Fibroblast of lung (primary cell): ENCODE measurements at regions not wholly inside any gene's neighbourhood (a gene's known extent, or its start where the extent isn't known, plus 50 kb on each side); places are given as distances from the start of the nearest gene placed in this dataset.

Experiments
- DNase-seq, 2 donors: peaks; one replicate each; pipeline versions ENCODE4 v3.0.0 to v3.0.0-alpha.2; 2010; ENCODE audit warnings: low read depth in 2 of 2
- H2AFZ ChIP-seq: 2 replicates; pipeline ENCODE4 v1.5.1; 2012; ENCODE audit warnings: low read length, control low read depth, inconsistent platforms
- H3K27ac ChIP-seq: 2 replicates; pipeline ENCODE4 v1.5.1; 2011; ENCODE audit warnings: low read length, control low read depth; ENCODE audit not compliant: insufficient read depth
- H3K27me3 ChIP-seq: 2 replicates; pipeline ENCODE4 v1.5.1; 2011; ENCODE audit warnings: mild to moderate bottlenecking, low read length; ENCODE audit not compliant: control insufficient read depth, insufficient read depth
- H3K36me3 ChIP-seq: 2 replicates; pipeline ENCODE4 v1.5.1; 2011; ENCODE audit warnings: low read length; ENCODE audit not compliant: control insufficient read depth, insufficient read depth
- H3K4me1 ChIP-seq: 2 replicates; pipeline ENCODE4 v1.5.1; 2011; ENCODE audit warnings: low read length; ENCODE audit not compliant: control insufficient read depth, insufficient read depth; ENCODE audit errors: extremely low read depth
- H3K4me2 ChIP-seq: 2 replicates; pipeline ENCODE4 v1.5.1; 2011; ENCODE audit warnings: low read length, control low read depth; ENCODE audit not compliant: insufficient read depth; ENCODE audit errors: extremely low read depth
- H3K4me3 ChIP-seq, 4 experiments: fragments of 200-600 bp in 1 of 4; sonication (generic) in 1 of 4; replicated peaks in 1 of 4; 2 replicates each; pipeline ENCODE4 v1.5.1; 2011 to 2016; ENCODE audit warnings: low read length in 4 of 4, low read depth in 3 of 4, mild to moderate bottlenecking in 3 of 4, control low read depth in 2 of 4, inconsistent platforms in 1 of 4, mixed read lengths in 1 of 4; ENCODE audit not compliant: insufficient read depth in 1 of 4; ENCODE audit errors: control extremely low read depth in 1 of 4
- H3K79me2 ChIP-seq: 2 replicates; pipeline ENCODE4 v1.5.1; 2012; ENCODE audit warnings: mild to moderate bottlenecking, low read length, inconsistent platforms; ENCODE audit not compliant: control insufficient read depth, insufficient read depth
- H3K9ac ChIP-seq: 2 replicates; pipeline ENCODE4 v1.5.1; 2011; ENCODE audit warnings: mild to moderate bottlenecking, low read length, control low read depth; ENCODE audit not compliant: insufficient read depth
- H3K9me3 ChIP-seq: 2 replicates; pipeline ENCODE4 v1.5.1; 2012; ENCODE audit warnings: low read depth, low read length; ENCODE audit not compliant: control insufficient read depth, insufficient read depth
- H4K20me1 ChIP-seq: 2 replicates; pipeline ENCODE4 v1.5.1; 2011; ENCODE audit warnings: low read length; ENCODE audit not compliant: control insufficient read depth, insufficient read depth; ENCODE audit errors: extremely low read depth
- EZH2 ChIP-seq: IDR thresholded peaks from 2 replicates; pipeline ENCODE4 v1.5.1; 2012; ENCODE audit warnings: low read length, control low read depth, mild to moderate bottlenecking; ENCODE audit errors: missing control alignments
- TF ChIP-seq, protein P1 (sequence below), 2 donors: IDR thresholded peaks in 1 of 2; conservative IDR thresholded peaks in 1 of 2; 1 replicate in 1 of 2; 2 replicates in 1 of 2; pipeline ENCODE4 v1.5.1; 2011 to 2012; ENCODE audit warnings: low read length in 2 of 2, control low read depth in 1 of 2, inconsistent platforms in 1 of 2, low read depth in 1 of 2, mild to moderate bottlenecking in 1 of 2

DNA sequence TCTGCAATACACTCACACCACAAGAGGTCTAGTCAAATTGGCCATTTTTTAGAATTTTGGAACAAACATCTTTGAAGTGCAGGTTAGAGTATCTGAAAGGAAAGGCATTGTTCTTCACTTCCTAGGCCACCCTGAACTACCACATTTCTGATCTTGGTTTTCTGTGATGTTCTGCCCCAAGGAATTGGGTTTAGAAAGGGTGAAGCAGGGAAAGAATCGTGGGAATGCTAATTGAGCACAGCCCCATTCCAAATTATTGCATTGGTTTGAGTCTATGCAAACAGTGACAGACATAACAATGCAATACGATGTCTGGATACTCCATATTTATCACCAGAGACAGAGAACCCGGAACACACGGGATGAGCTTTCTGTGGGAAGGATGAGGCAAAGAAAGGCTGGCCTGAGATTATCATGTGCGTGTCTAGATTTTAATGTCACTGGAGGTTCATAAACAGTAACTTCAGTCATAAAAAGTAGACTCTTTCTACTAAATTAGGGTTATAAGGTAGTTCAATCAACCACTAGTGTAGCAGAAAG is 195.3 kb upstream of the BLID start:
- no peak for DNase-seq
- Histone ChIP-seq H3K9me3 (no peaks in the 10 kb centered on the region), H3K27ac (no peak overlapping the region), H3K4me1 (no peaks in the 10 kb centered on the region), H3K36me3 (no peaks in the 10 kb centered on the region), H2AFZ (no peak overlapping the region), H3K4me3 (no peak overlapping the region), H3K9ac (no peak overlapping the region), H3K4me2 (no peak overlapping the region), H4K20me1 (no peaks in the 10 kb centered on the region), H3K79me2 (no peaks in the 10 kb centered on the region), H3K27me3 (peaks cover 2% of the 10 kb centered on the region)
- TF ChIP-seq, protein P1, sequence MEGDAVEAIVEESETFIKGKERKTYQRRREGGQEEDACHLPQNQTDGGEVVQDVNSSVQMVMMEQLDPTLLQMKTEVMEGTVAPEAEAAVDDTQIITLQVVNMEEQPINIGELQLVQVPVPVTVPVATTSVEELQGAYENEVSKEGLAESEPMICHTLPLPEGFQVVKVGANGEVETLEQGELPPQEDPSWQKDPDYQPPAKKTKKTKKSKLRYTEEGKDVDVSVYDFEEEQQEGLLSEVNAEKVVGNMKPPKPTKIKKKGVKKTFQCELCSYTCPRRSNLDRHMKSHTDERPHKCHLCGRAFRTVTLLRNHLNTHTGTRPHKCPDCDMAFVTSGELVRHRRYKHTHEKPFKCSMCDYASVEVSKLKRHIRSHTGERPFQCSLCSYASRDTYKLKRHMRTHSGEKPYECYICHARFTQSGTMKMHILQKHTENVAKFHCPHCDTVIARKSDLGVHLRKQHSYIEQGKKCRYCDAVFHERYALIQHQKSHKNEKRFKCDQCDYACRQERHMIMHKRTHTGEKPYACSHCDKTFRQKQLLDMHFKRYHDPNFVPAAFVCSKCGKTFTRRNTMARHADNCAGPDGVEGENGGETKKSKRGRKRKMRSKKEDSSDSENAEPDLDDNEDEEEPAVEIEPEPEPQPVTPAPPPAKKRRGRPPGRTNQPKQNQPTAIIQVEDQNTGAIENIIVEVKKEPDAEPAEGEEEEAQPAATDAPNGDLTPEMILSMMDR (conservative IDR thresholded peaks at IDR 0.05 in 1 of 2, IDR thresholded peaks at IDR 0.05 in 1 of 2; ENCODE audit: low read depth in 1 of 2, low read length in 2 of 2) = no peak
- no peak for TF ChIP-seq EZH2

DNA sequence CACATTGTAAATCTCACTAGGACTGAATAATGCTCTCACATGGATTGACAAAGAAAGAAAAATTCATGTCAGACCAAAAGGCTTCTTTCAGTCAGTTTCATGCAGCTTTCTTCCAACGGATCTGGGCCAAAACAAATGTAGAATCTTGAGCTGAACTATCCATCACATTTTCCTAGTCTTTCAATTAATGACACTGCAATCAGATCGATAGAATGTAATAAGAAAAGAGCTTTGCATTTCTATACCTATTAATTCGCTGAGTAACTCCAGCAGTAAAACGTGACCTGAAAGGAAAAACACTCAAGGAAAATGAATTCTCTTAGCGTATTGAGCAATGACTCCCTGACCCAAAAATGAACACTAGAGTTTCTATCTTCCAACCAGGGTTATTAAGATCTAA is 194.8 kb upstream of the BLID start:
- H4K20me1 ChIP-seq = no peaks in the 10 kb centered on the region
- H3K27ac ChIP-seq = no peak overlapping the region
- no peak overlapping the region for H3K9ac ChIP-seq
- no peaks in the 10 kb centered on the region for H3K36me3 ChIP-seq
- TF ChIP-seq, protein P1 (conservative IDR thresholded peaks at IDR 0.05 in 1 of 2, IDR thresholded peaks at IDR 0.05 in 1 of 2; ENCODE audit: low read depth in 1 of 2, low read length in 2 of 2) = no peak
- TF ChIP-seq EZH2 = no peak
- peaks cover 2% of the 10 kb centered on the region for H3K27me3 ChIP-seq
- H3K4me3 ChIP-seq = no peak overlapping the region
- no peak overlapping the region for H3K4me2 ChIP-seq
- H3K79me2 ChIP-seq = no peaks in the 10 kb centered on the region
- no peak for DNase-seq
- H3K4me1 ChIP-seq = no peaks in the 10 kb centered on the region
- H2AFZ ChIP-seq = no peak overlapping the region
- no peaks in the 10 kb centered on the region for H3K9me3 ChIP-seq

DNA sequence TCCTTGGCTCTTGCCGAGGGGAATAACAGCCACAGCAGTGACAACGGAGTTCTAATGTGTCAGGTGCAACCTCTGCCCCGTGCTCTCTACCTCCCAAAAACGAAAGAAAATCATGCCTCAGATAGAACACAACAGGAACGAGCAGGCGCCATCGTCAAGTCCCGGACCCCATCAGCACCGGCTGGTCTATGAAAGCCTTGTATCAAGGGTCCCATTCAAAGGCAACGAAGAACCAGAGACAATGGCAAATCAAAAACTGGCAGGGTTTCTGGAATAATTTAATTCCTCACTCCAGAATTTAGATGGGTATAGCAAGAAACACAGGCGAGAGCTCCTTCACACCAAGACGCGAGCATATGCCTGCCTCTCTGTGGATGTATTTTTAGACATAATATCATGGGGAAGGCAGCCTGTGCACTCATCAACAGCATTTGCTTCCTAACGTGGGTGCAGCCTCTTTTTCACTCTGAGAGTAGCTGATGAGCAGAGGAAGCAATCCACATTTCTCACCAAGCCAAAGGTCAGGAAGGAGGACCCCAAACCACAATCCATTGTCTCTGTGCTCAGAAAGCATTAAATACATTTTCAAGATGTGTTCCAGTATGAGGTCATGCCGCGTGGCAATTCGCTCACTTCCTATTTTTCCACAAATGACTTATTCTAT is 193.4 kb upstream of the BLID start:
- no peak overlapping the region for H2AFZ ChIP-seq
- no peak overlapping the region for H3K4me2 ChIP-seq

More for the DNA sequence above, 193.4 kb upstream of the BLID start:
- Histone ChIP-seq H3K9ac (no peak overlapping the region), H3K27ac (no peak overlapping the region), H3K4me1 (no peaks in the 10 kb centered on the region), H3K9me3 (no peaks in the 10 kb centered on the region), H4K20me1 (no peaks in the 10 kb centered on the region), H3K36me3 (no peaks in the 10 kb centered on the region), H3K4me3 (no peak overlapping the region), H3K79me2 (no peaks in the 10 kb centered on the region), H3K27me3 (peaks cover 2% of the 10 kb centered on the region)
- no peak for TF ChIP-seq EZH2
- TF ChIP-seq, protein P1 (conservative IDR thresholded peaks at IDR 0.05 in 1 of 2, IDR thresholded peaks at IDR 0.05 in 1 of 2; ENCODE audit: low read depth in 1 of 2, low read length in 2 of 2) = no peak
- peak in 1 of 2 donors; percentile 65 for DNase-seq
